PC-3 (cell line): ENCODE measurements at regions not wholly inside any gene's neighbourhood (a gene's known extent, or its start where the extent isn't known, plus 50 kb on each side); places are given as distances from the start of the nearest gene placed in this dataset.

Source experiments
- ATAC-seq: fragments of 200-7000 bp; cut with Tn5 transposase; 2 replicates; pipeline ENCODE4 v1.9.1; 2020; ENCODE audit warnings: mild to moderate bottlenecking, moderate library complexity
- BruUV-seq: library from RNA; stranded (reverse); fragments of 400-500 nt; replicated peaks from 2 replicates; lab custom pipeline; 2021; lab: Mats Ljungman, UMichigan
- CTCF ChIA-PET: fragments of 300-600 bp; sonication (Branson Sonifier 250); formaldehyde crosslinking; loops from one replicate; lab custom pipeline; 2022; ENCODE audit warnings: antibody characterized with exemption; lab: Charles Lee
- POLR2A ChIA-PET: fragments of 300-600 bp; sonication (Branson Sonifier 250); formaldehyde crosslinking; loops from one replicate; lab custom pipeline; 2022; ENCODE audit warnings: antibody characterized with exemption; ENCODE audit not compliant: unreplicated experiment; lab: Charles Lee
- DNase-seq: peaks from one replicate; pipeline ENCODE4 v3.0.0-alpha.2; 2015
- H2AFZ ChIP-seq: fragments of 300-600 bp; sonication (generic); 2 replicates; pipeline ENCODE4 v1.6.0; 2016; ENCODE audit warnings: antibody characterized with exemption, low read length
- H3F3A ChIP-seq: fragments of 300-600 bp; sonication (generic); one replicate; pipeline ENCODE4 v1.6.0; 2017; ENCODE audit warnings: antibody characterized with exemption, low read length, control low read depth, mild to moderate bottlenecking; ENCODE audit not compliant: unreplicated experiment
- H3K27ac ChIP-seq: fragments of 300-600 bp; sonication (generic); 2 replicates; pipeline ENCODE4 v1.5.1; 2016; ENCODE audit warnings: mild to moderate bottlenecking, low read length
- H3K27me3 ChIP-seq: fragments of 300-600 bp; sonication (generic); 2 replicates; pipeline ENCODE4 v1.6.1; 2016; ENCODE audit warnings: low read length, mixed read lengths
- H3K36me3 ChIP-seq: fragments of 300-600 bp; sonication (generic); 2 replicates; pipeline ENCODE4 v1.6.1; 2016; ENCODE audit warnings: low read depth, mixed run types, low read length, mixed read lengths
- H3K4me1 ChIP-seq: fragments of 300-600 bp; sonication (generic); 2 replicates; pipeline ENCODE4 v1.5.1; 2016; ENCODE audit warnings: low read length; ENCODE audit not compliant: insufficient read depth
- H3K4me2 ChIP-seq: fragments of 300-600 bp; sonication (generic); 2 replicates; pipeline ENCODE4 v1.6.0; 2016; ENCODE audit warnings: low read length
- H3K4me3 ChIP-seq: fragments of 300-600 bp; sonication (generic); 2 replicates; pipeline ENCODE4 v1.5.1; 2016; ENCODE audit warnings: mild to moderate bottlenecking, low read length, mixed read lengths
- H3K79me2 ChIP-seq: fragments of 300-600 bp; sonication (generic); 2 replicates; pipeline ENCODE4 v1.6.1; 2017; ENCODE audit warnings: low read length, mixed read lengths
- H3K9ac ChIP-seq: fragments of 300-600 bp; sonication (generic); 2 replicates; pipeline ENCODE4 v1.6.0; 2016; ENCODE audit warnings: mild to moderate bottlenecking, low read length
- H3K9me2 ChIP-seq: fragments of 300-600 bp; sonication (generic); replicated peaks from 2 replicates; pipeline ENCODE4 v1.6.1; 2016; ENCODE audit warnings: mixed run types, low read length, mixed read lengths
- H3K9me3 ChIP-seq: fragments of 300-600 bp; sonication (generic); 2 replicates; pipeline ENCODE4 v1.6.1; 2016; ENCODE audit warnings: low read length, mixed read lengths
- H4K20me1 ChIP-seq: fragments of 300-600 bp; sonication (generic); 2 replicates; pipeline ENCODE4 v1.6.1; 2016; ENCODE audit warnings: low read length, mixed read lengths
- CTCF ChIP-seq: fragments of 300-600 bp; sonication (generic); conservative IDR thresholded peaks from 2 replicates; pipeline ENCODE4 v1.5.1; 2017; ENCODE audit warnings: antibody characterized with exemption, low read depth, mild to moderate bottlenecking, low read length
- EZH2 ChIP-seq: fragments of 300-600 bp; sonication (generic); IDR thresholded peaks from one replicate; pipeline ENCODE4 v1.6.1; 2017; ENCODE audit warnings: antibody characterized with exemption, mild to moderate bottlenecking, low read length; ENCODE audit not compliant: unreplicated experiment
- EZH2phosphoT487 ChIP-seq: fragments of 300-600 bp; sonication (generic); IDR thresholded peaks from 2 replicates; pipeline ENCODE4 v1.6.1; 2018; ENCODE audit warnings: mild to moderate bottlenecking, antibody characterized with exemption, low read length, borderline replicate concordance
- intact Hi-C: fragments of 100-400 bp; cut with micrococcal nuclease; formaldehyde crosslinking; loops from 2 replicates; pipeline ENCODE4 v1.9.0; 2023

GRCh38 chr13:53439439-53440225, 411.0 kb downstream of the OLFM4 start:
- DNase-seq (no peak), ATAC-seq (no peak)
- TF ChIP-seq EZH2 (no peak), EZH2phosphoT487 (no peak), CTCF (no peak)
- no peak overlapping the region for H3K9ac ChIP-seq
- H3K4me2 ChIP-seq = no peak overlapping the region
- no peaks in the 10 kb centered on the region for H3K79me2 ChIP-seq
- no peaks in the 10 kb centered on the region for H4K20me1 ChIP-seq
- no TSS peak for BruUV-seq
- no peaks in the 10 kb centered on the region for H3K9me3 ChIP-seq
- no peaks in the 10 kb centered on the region for H3K9me2 ChIP-seq
- ChIA-PET CTCF (no interaction called here), POLR2A (no interaction called here)
- no peaks in the 10 kb centered on the region for H3K36me3 ChIP-seq
- H2AFZ ChIP-seq = no peak overlapping the region
- no peak overlapping the region for H3K4me3 ChIP-seq
- no peak overlapping the region for H3K27ac ChIP-seq
- H3F3A ChIP-seq = no peaks in the 10 kb centered on the region
- no peaks in the 10 kb centered on the region for H3K4me1 ChIP-seq
- intact Hi-C loops = no loop called here
- H3K27me3 ChIP-seq = no peaks in the 10 kb centered on the region

- no peak overlapping the region for H2AFZ ChIP-seq
- no peaks in the 10 kb centered on the region for H3K79me2 ChIP-seq
- no peak for ATAC-seq
- no peak overlapping the region for H3K9ac ChIP-seq
- BruUV-seq = no TSS peak
- no peaks in the 10 kb centered on the region for H3K9me2 ChIP-seq
- H3K4me1 ChIP-seq = no peaks in the 10 kb centered on the region
- no peak for DNase-seq
- no peak overlapping the region for H3K4me2 ChIP-seq
- no peak overlapping the region for H3K27ac ChIP-seq
- intact Hi-C loops = no loop called here
- no peaks in the 10 kb centered on the region for H3K27me3 ChIP-seq
- H3K36me3 ChIP-seq = no peaks in the 10 kb centered on the region
- no peaks in the 10 kb centered on the region for H3F3A ChIP-seq
- H3K9me3 ChIP-seq = no peaks in the 10 kb centered on the region
- no peak overlapping the region for H3K4me3 ChIP-seq
- ChIA-PET POLR2A (no interaction called here), CTCF (no interaction called here)
- no peaks in the 10 kb centered on the region for H4K20me1 ChIP-seq
- TF ChIP-seq EZH2 = no peak
- TF ChIP-seq CTCF = no peak
- TF ChIP-seq EZH2phosphoT487 = no peak
Measured at GRCh38 chr13:53442979-53443378, 414.4 kb downstream of the OLFM4 start.

GRCh38 chr13:53445686-53446085, 417.1 kb downstream of the OLFM4 start:
- H3F3A ChIP-seq = no peaks in the 10 kb centered on the region
- ChIA-PET POLR2A (no interaction called here), CTCF (no interaction called here)
- no peaks in the 10 kb centered on the region for H3K9me3 ChIP-seq
- TF ChIP-seq EZH2phosphoT487 = no peak
- no peak for TF ChIP-seq EZH2
- TF ChIP-seq CTCF = no peak
- intact Hi-C loops = no loop called here
- H3K36me3 ChIP-seq = no peaks in the 10 kb centered on the region
- no peak overlapping the region for H3K9ac ChIP-seq
- BruUV-seq = no TSS peak
- H4K20me1 ChIP-seq = no peaks in the 10 kb centered on the region
- no peaks in the 10 kb centered on the region for H3K9me2 ChIP-seq
- H2AFZ ChIP-seq = no peak overlapping the region
- ATAC-seq (no peak), DNase-seq (no peak)
- no peaks in the 10 kb centered on the region for H3K27me3 ChIP-seq
- no peak overlapping the region for H3K4me3 ChIP-seq
- no peak overlapping the region for H3K4me2 ChIP-seq
- H3K4me1 ChIP-seq = no peaks in the 10 kb centered on the region
- no peak overlapping the region for H3K27ac ChIP-seq
- H3K79me2 ChIP-seq = no peaks in the 10 kb centered on the region
